Activated CD4-positive, alpha-beta memory T cell treated with anti-CD3 and anti-CD28 coated beads, Interleukin-2, amount 10 ng/mL, durations not matched to agents 7 days and 5 days (primary cell): ENCODE measurements at regions not wholly inside any gene's neighbourhood (a gene's known extent, or its start where the extent isn't known, plus 50 kb on each side); places are given as distances from the start of the nearest gene placed in this dataset.

Source experiments
- CTCF ChIA-PET: fragments of 350-600 bp; sonication (Branson Sonifier 250); formaldehyde crosslinking; loops from one replicate; lab custom pipeline; 2021; ENCODE audit warnings: antibody characterized with exemption, inconsistent platforms; lab: Charles Lee
- POLR2A ChIA-PET: fragments of 350-600 bp; sonication (Branson Sonifier 250); formaldehyde crosslinking; loops from one replicate; lab custom pipeline; 2021; ENCODE audit warnings: antibody characterized with exemption; lab: Charles Lee
- DNase-seq: peaks from one replicate; pipeline ENCODE4 v3.0.0-alpha.2; 2020
- H3K27ac Mint-ChIP-seq: one replicate; pipeline ENCODE4 v1.8.0; 2021; ENCODE audit warnings: mild to moderate bottlenecking, mixed read lengths
- H3K27me3 Mint-ChIP-seq: one replicate; pipeline ENCODE4 v1.8.0; 2021; ENCODE audit warnings: mixed read lengths
- H3K36me3 Mint-ChIP-seq: one replicate; pipeline ENCODE4 v1.8.0; 2021; ENCODE audit warnings: low read depth, mixed read lengths
- H3K4me1 Mint-ChIP-seq: one replicate; pipeline ENCODE4 v1.8.0; 2021; ENCODE audit warnings: mixed read lengths
- H3K4me3 Mint-ChIP-seq: one replicate; pipeline ENCODE4 v1.8.0; 2021; ENCODE audit warnings: mild to moderate bottlenecking, mixed read lengths
- H3K9me3 Mint-ChIP-seq: one replicate; pipeline ENCODE4 v1.8.0; 2021; ENCODE audit warnings: mixed read lengths

GRCh38 chr6:165718491-165718891, 55.5 kb upstream of the PDE10A start:
- no peak overlapping the region for H3K4me3 Mint-ChIP-seq
- no peak for DNase-seq
- H3K27ac Mint-ChIP-seq = no peak overlapping the region
- no peaks in the 10 kb centered on the region for H3K36me3 Mint-ChIP-seq
- no peaks in the 10 kb centered on the region for H3K9me3 Mint-ChIP-seq
- ChIA-PET CTCF (no interaction called here), POLR2A (no interaction called here)
- peaks cover 2% of the 10 kb centered on the region for H3K27me3 Mint-ChIP-seq
- H3K4me1 Mint-ChIP-seq = no peaks in the 10 kb centered on the region

- Mint-ChIP-seq H3K4me1 (no peaks in the 10 kb centered on the region), H3K36me3 (no peaks in the 10 kb centered on the region), H3K4me3 (no peak overlapping the region), H3K27me3 (peaks cover 2% of the 10 kb centered on the region), H3K9me3 (no peaks in the 10 kb centered on the region), H3K27ac (no peak overlapping the region)
- ChIA-PET CTCF (no interaction called here), POLR2A (no interaction called here)
- no peak for DNase-seq
These were observed 54.9 kb upstream of the PDE10A start for GRCh38 chr6:165717732-165718465.

- Mint-ChIP-seq H3K9me3 (no peaks in the 10 kb centered on the region), H3K4me3 (no peak overlapping the region), H3K4me1 (no peaks in the 10 kb centered on the region), H3K36me3 (no peaks in the 10 kb centered on the region), H3K27ac (no peak overlapping the region), H3K27me3 (peaks cover 2% of the 10 kb centered on the region)
- ChIA-PET CTCF (no interaction called here), POLR2A (no interaction called here)
- DNase-seq = no peak
These were observed 53.8 kb upstream of the PDE10A start for GRCh38 chr6:165716886-165717285.

- no peak for DNase-seq
- Mint-ChIP-seq H3K27me3 (peaks cover 2% of the 10 kb centered on the region), H3K36me3 (no peaks in the 10 kb centered on the region), H3K27ac (no peak overlapping the region), H3K4me1 (no peaks in the 10 kb centered on the region), H3K9me3 (no peaks in the 10 kb centered on the region), H3K4me3 (no peak overlapping the region)
- ChIA-PET POLR2A (no interaction called here), CTCF (no interaction called here)
These were observed 52.4 kb upstream of the PDE10A start for GRCh38 chr6:165715428-165715827.

- Mint-ChIP-seq H3K4me1 (no peaks in the 10 kb centered on the region), H3K9me3 (no peaks in the 10 kb centered on the region)
These were observed 51.9 kb upstream of the PDE10A start for GRCh38 chr6:165714907-165715306.

GRCh38 chr6:165713845-165714466, 50.9 kb upstream of the PDE10A start:
- Mint-ChIP-seq H3K27me3 (no peaks in the 10 kb centered on the region), H3K27ac (no peak overlapping the region), H3K9me3 (no peaks in the 10 kb centered on the region), H3K4me1 (no peaks in the 10 kb centered on the region), H3K36me3 (no peaks in the 10 kb centered on the region), H3K4me3 (no peak overlapping the region)
- no peak for DNase-seq
- POLR2A ChIA-PET = no interaction called here
- CTCF ChIA-PET = no interaction called here

More at GRCh38 chr6:165714907-165715306, 51.9 kb upstream of the PDE10A start:
- POLR2A ChIA-PET = no interaction called here
- H3K27me3 Mint-ChIP-seq = peaks cover 2% of the 10 kb centered on the region
- H3K27ac Mint-ChIP-seq = no peak overlapping the region
- no peaks in the 10 kb centered on the region for H3K36me3 Mint-ChIP-seq
- CTCF ChIA-PET = no interaction called here
- H3K4me3 Mint-ChIP-seq = no peak overlapping the region
- DNase-seq = no peak
